WTC11 (cell line): ENCODE measurements at regions not wholly inside any gene's neighbourhood (a gene's known extent, or its start where the extent isn't known, plus 50 kb on each side); places are given as distances from the start of the nearest gene placed in this dataset.

Experiments used
- MAX ChIP-seq: sonication (generic); formaldehyde crosslinking; IDR thresholded peaks from 2 replicates; pipeline ENCODE4 v1.8.0; 2022; ENCODE audit warnings: mild to moderate bottlenecking, missing genetic modification reagents
- TF ChIP-seq, protein P1 (sequence below): fragments of 200-600 bp; IDR thresholded peaks from 2 replicates; pipeline ENCODE4 v1.8.0; 2022; ENCODE audit warnings: antibody characterized with exemption

DNA sequence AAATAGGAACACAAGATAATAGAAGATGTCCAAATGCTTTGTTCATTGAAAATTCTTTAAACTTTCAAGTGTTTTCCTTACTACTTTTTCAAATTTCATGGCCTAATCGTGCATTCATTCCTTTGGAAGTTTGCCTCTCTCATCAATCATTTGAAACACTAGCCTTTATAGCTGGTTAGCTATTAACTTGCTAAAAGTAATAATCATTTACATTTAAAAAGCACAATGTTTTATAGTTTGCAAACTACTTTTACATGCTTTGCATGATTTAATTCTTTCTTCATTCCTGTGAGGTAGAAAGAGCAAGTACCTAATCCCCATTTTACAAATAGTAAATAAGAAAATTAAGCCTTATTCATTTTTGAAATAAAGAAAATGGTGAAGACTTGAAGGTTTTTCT lies 137.4 kb upstream of the SLC7A14 start:
- no peak for TF ChIP-seq MAX
- TF ChIP-seq, protein P1, sequence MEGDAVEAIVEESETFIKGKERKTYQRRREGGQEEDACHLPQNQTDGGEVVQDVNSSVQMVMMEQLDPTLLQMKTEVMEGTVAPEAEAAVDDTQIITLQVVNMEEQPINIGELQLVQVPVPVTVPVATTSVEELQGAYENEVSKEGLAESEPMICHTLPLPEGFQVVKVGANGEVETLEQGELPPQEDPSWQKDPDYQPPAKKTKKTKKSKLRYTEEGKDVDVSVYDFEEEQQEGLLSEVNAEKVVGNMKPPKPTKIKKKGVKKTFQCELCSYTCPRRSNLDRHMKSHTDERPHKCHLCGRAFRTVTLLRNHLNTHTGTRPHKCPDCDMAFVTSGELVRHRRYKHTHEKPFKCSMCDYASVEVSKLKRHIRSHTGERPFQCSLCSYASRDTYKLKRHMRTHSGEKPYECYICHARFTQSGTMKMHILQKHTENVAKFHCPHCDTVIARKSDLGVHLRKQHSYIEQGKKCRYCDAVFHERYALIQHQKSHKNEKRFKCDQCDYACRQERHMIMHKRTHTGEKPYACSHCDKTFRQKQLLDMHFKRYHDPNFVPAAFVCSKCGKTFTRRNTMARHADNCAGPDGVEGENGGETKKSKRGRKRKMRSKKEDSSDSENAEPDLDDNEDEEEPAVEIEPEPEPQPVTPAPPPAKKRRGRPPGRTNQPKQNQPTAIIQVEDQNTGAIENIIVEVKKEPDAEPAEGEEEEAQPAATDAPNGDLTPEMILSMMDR = no peak
